Lung (tissue), 11 donors: ENCODE measurements at regions not wholly inside any gene's neighbourhood (a gene's known extent, or its start where the extent isn't known, plus 50 kb on each side); places are given as distances from the start of the nearest gene placed in this dataset.

Experiments
- ATAC-seq: fragments of 200-7000 bp; cut with Tn5 transposase; one replicate; pipeline ENCODE4 v1.9.1; 2020; ENCODE audit warnings: moderate number of reproducible peaks; ENCODE audit not compliant: insufficient read depth, low FRiP score
- DNase-seq, 3 donors: peaks; one replicate each; pipeline ENCODE4 v3.0.0-alpha.2; 2013 to 2017
- H3K27ac ChIP-seq, 2 donors: one replicate each; pipeline ENCODE4 v1.5.1; 2013; ENCODE audit warnings: mild to moderate bottlenecking in 2 of 2, moderate library complexity in 2 of 2, control low read depth in 1 of 2, inconsistent platforms in 1 of 2, low read depth in 1 of 2, low read length in 1 of 2
- H3K27me3 ChIP-seq, 3 donors: one replicate each; pipeline ENCODE4 v1.5.1; 2013; ENCODE audit warnings: low read length in 2 of 3; ENCODE audit not compliant: control insufficient read depth in 3 of 3, insufficient read depth in 3 of 3
- H3K36me3 ChIP-seq, 4 donors: one replicate each; pipeline ENCODE4 v1.5.1; 2013; ENCODE audit warnings: low read length in 4 of 4, mild to moderate bottlenecking in 1 of 4, moderate library complexity in 1 of 4; ENCODE audit not compliant: control insufficient read depth in 4 of 4, insufficient read depth in 4 of 4
- H3K4me1 ChIP-seq, 5 donors: one replicate each; pipeline ENCODE4 v1.5.1; 2013; ENCODE audit warnings: low read length in 5 of 5, mild to moderate bottlenecking in 2 of 5, moderate library complexity in 1 of 5; ENCODE audit not compliant: control insufficient read depth in 5 of 5, insufficient read depth in 5 of 5
- H3K4me3 ChIP-seq: one replicate; pipeline ENCODE4 v1.5.1; 2013; ENCODE audit warnings: mild to moderate bottlenecking, control low read depth, moderate library complexity
- H3K9ac ChIP-seq, 2 donors: one replicate each; pipeline ENCODE4 v1.5.1; 2013; ENCODE audit warnings: low read length in 2 of 2, control low read depth in 1 of 2; ENCODE audit not compliant: insufficient read depth in 1 of 2
- H3K9me3 ChIP-seq, 4 donors: one replicate each; pipeline ENCODE4 v1.5.1; 2013; ENCODE audit warnings: low read length in 3 of 4, mild to moderate bottlenecking in 1 of 4, moderate library complexity in 1 of 4; ENCODE audit not compliant: control insufficient read depth in 4 of 4, insufficient read depth in 3 of 4
- WGBS, 2 donors: extraction: QIAGEN DNeasy Blood & Tissue Kit; methylation state at CpG; one replicate each; pipeline ENCODE4 v1.1.7; 2013; 5-methylcytosine and 5-hydroxymethylcytosine counted together
- TF ChIP-seq, protein P1 (sequence below): IDR thresholded peaks from 2 replicates; pipeline ENCODE4 v1.5.1; 2012; ENCODE audit warnings: mild to moderate bottlenecking; ENCODE audit errors: control extremely low read depth, extremely low read depth
- donor health status: control.
- donor health status: control.
- donor health status: Bipolar disorder and iron deficiency.
- donor health status: healthy.
- donor health status: DM: yes; HTN: yes; CAD: no.

GRCh38 chr11:135008001-135008405 lies 596.0 kb upstream of the B3GAT1 start:
- no peaks in the 10 kb centered on the region for H3K36me3 ChIP-seq
- peaks cover 0 to 4% (median 0%) of the 10 kb centered on the region in 4 donors for H3K9me3 ChIP-seq
- H3K9ac ChIP-seq, result no peak overlapping the region
- TF ChIP-seq, protein P1, sequence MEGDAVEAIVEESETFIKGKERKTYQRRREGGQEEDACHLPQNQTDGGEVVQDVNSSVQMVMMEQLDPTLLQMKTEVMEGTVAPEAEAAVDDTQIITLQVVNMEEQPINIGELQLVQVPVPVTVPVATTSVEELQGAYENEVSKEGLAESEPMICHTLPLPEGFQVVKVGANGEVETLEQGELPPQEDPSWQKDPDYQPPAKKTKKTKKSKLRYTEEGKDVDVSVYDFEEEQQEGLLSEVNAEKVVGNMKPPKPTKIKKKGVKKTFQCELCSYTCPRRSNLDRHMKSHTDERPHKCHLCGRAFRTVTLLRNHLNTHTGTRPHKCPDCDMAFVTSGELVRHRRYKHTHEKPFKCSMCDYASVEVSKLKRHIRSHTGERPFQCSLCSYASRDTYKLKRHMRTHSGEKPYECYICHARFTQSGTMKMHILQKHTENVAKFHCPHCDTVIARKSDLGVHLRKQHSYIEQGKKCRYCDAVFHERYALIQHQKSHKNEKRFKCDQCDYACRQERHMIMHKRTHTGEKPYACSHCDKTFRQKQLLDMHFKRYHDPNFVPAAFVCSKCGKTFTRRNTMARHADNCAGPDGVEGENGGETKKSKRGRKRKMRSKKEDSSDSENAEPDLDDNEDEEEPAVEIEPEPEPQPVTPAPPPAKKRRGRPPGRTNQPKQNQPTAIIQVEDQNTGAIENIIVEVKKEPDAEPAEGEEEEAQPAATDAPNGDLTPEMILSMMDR, result no peak
- H3K27ac ChIP-seq, result no peak overlapping the region
- 19 to 35% methylated on average over 4 of the region's 4 CpGs for WGBS, 2 donors
- no peak overlapping the region for H3K4me3 ChIP-seq
- DNase-seq, result peak; percentile 50 to 78 (median 75)
- no peak for ATAC-seq
- H3K27me3 ChIP-seq, result peaks cover 0 to 2% (median 0%) of the 10 kb centered on the region in 3 donors
- H3K4me1 ChIP-seq, result peaks cover 0 to 8% (median 0%) of the 10 kb centered on the region in 5 donors

DNA sequence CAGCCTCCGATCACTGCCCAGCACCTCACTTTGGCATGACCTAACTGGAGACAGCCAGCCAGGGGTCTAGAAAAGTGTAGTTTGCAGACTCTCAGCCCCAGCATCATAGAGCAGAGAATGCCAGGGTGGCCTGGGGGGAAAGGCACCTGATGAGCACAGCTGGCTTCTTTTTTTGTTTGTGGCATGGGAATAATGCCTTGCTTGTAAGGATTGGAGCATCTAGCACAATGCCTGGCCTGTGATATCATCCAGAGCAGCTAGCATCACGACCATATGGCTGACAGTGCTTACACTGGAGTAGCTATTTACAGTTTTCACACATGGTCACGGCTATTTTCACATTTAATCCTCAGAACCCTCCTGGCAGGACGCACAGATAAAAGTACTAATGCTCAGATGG lies 594.8 kb upstream of the B3GAT1 start:
- H3K9ac ChIP-seq, result no peak overlapping the region
- H3K27me3 ChIP-seq, result peaks cover 0 to 2% (median 0%) of the 10 kb centered on the region in 3 donors
- TF ChIP-seq, protein P1, result no peak
- H3K27ac ChIP-seq, result no peak overlapping the region
- peaks cover 0 to 4% (median 0%) of the 10 kb centered on the region in 4 donors for H3K9me3 ChIP-seq
- H3K36me3 ChIP-seq, result no peaks in the 10 kb centered on the region
- H3K4me1 ChIP-seq, result peaks cover 0 to 8% (median 0%) of the 10 kb centered on the region in 5 donors
- 56 to 72% methylated on average over 4 of the region's 4 CpGs for WGBS, 2 donors
- H3K4me3 ChIP-seq, result no peak overlapping the region
- ATAC-seq (no peak), DNase-seq (no peak)

DNA sequence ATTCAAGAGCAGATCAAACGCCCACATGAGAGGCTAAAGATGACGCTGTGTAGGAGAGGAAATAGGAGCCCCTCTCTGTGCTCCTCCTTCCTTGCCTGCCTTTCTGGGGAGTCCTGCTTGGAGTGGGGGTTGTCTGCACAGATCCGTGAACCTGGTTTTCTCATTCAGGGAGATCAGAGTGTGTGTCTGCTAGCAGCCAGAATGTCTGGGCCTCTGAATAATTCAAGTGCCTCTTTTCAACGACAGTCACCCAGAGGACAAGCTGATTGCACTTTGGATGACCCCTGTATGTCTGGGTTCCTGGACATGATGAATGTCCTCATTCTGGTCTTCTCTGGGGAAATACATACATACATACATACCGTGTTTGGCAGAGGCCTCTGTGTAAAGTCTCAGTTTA lies 592.5 kb upstream of the B3GAT1 start:
- H3K9me3 ChIP-seq, result peaks cover 0 to 4% (median 0%) of the 10 kb centered on the region in 4 donors
- no peak overlapping the region for H3K27ac ChIP-seq
- TF ChIP-seq, protein P1, result no peak
- H3K9ac ChIP-seq, result no peak overlapping the region
- no peak for ATAC-seq
- peak; percentile 26 to 59 (median 48) for DNase-seq
- 32 to 59% methylated on average over 5 of the region's 5 CpGs for WGBS, 2 donors
- no peak overlapping the region for H3K4me3 ChIP-seq
- peaks cover 0 to 5% (median 0%) of the 10 kb centered on the region in 3 donors for H3K27me3 ChIP-seq
- H3K36me3 ChIP-seq, result no peaks in the 10 kb centered on the region
- H3K4me1 ChIP-seq, result peaks cover 0 to 8% (median 0%) of the 10 kb centered on the region in 5 donors

DNA sequence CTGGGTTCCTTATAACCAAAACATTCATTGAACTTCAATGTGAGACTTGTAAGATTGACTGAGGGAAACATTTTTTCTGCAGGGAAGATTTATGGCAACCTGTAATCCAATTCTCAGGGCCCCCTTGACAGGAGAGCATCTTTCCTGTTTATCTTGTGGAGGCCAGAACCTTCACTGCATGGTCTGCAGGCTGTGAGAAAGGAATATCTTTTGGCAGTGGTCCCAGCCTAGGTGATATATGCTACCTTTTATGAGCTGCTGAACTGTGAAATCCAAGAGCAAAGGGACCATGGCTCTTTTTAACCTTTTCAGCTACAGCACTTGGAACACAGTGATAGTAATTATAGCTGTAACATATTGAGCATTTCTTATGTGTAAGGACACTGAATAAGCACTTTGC lies 590.2 kb upstream of the B3GAT1 start:
- peaks cover 0 to 3% (median 0%) of the 10 kb centered on the region in 5 donors for H3K4me1 ChIP-seq
- H3K4me3 ChIP-seq, result no peak overlapping the region
- TF ChIP-seq, protein P1, result no peak
- H3K27me3 ChIP-seq, result peaks cover 0 to 5% (median 0%) of the 10 kb centered on the region in 3 donors
- H3K9me3 ChIP-seq, result peaks cover 0 to 4% (median 0%) of the 10 kb centered on the region in 4 donors
- no peak overlapping the region for H3K9ac ChIP-seq
- H3K27ac ChIP-seq, result no peak overlapping the region
- no peak for DNase-seq
- no peak for ATAC-seq
- no peaks in the 10 kb centered on the region for H3K36me3 ChIP-seq
